Osteoblast (primary cell): ENCODE measurements at regions not wholly inside any gene's neighbourhood (a gene's known extent, or its start where the extent isn't known, plus 50 kb on each side); places are given as distances from the start of the nearest gene placed in this dataset.

ENCODE experiments used
- DNase-seq: peaks from one replicate; pipeline ENCODE4 v3.0.0; 2011; ENCODE audit warnings: low spot score, mixed read lengths; ENCODE audit not compliant: insufficient read length; ENCODE audit errors: missing footprints
- H2AFZ ChIP-seq: 2 replicates; pipeline ENCODE4 v1.6.0; 2011; ENCODE audit warnings: mild to moderate bottlenecking, low read length
- H3K27ac ChIP-seq: 2 replicates; pipeline ENCODE4 v1.5.1; 2011; ENCODE audit warnings: mild to moderate bottlenecking, low read depth, low read length, moderate library complexity
- H3K27me3 ChIP-seq: 2 replicates; pipeline ENCODE4 v1.6.0; 2012; ENCODE audit warnings: mild to moderate bottlenecking, control low read depth, inconsistent platforms, low read length, moderate library complexity; ENCODE audit not compliant: insufficient read depth
- H3K36me3 ChIP-seq: 2 replicates; pipeline ENCODE4 v1.5.1; 2011; ENCODE audit warnings: mild to moderate bottlenecking, low read length, control low read depth, moderate library complexity; ENCODE audit not compliant: insufficient read depth
- H3K4me1 ChIP-seq: 2 replicates; pipeline ENCODE4 v1.5.1; 2011; ENCODE audit warnings: mild to moderate bottlenecking, low read length, control low read depth, moderate library complexity; ENCODE audit not compliant: insufficient read depth
- H3K4me2 ChIP-seq: 2 replicates; pipeline ENCODE4 v1.6.0; 2011; ENCODE audit warnings: mild to moderate bottlenecking, low read length; ENCODE audit not compliant: insufficient read depth
- H3K4me3 ChIP-seq: fragments of 200-600 bp; sonication (generic); 3 replicates; pipeline ENCODE4 v1.5.1; 2012; ENCODE audit warnings: mild to moderate bottlenecking, low read length, inconsistent platforms; ENCODE audit not compliant: insufficient read depth
- H3K79me2 ChIP-seq: 2 replicates; pipeline ENCODE4 v1.6.0; 2012; ENCODE audit warnings: mild to moderate bottlenecking, low read length, control low read depth, inconsistent platforms; ENCODE audit not compliant: insufficient read depth
- H3K9me3 ChIP-seq: 2 replicates; pipeline ENCODE4 v1.5.1; 2011; ENCODE audit warnings: low read depth, low read length, control low read depth
- H4K20me1 ChIP-seq: 2 replicates; pipeline ENCODE4 v1.6.0; 2012; ENCODE audit warnings: mild to moderate bottlenecking, low read length, control low read depth; ENCODE audit not compliant: insufficient read depth
- CTCF ChIP-seq: IDR thresholded peaks from 2 replicates; pipeline ENCODE4 v1.5.1; 2011; ENCODE audit warnings: mild to moderate bottlenecking, low read depth, low read length, moderate library complexity; ENCODE audit errors: extremely low read depth

- DNase-seq: no peak
- no peaks in the 10 kb centered on the region for H3K9me3 ChIP-seq
- no peak overlapping the region for H3K27ac ChIP-seq
- no peaks in the 10 kb centered on the region for H3K4me1 ChIP-seq
- no peaks in the 10 kb centered on the region for H3K27me3 ChIP-seq
- no peaks in the 10 kb centered on the region for H4K20me1 ChIP-seq
- no peak overlapping the region for H2AFZ ChIP-seq
- TF ChIP-seq CTCF: no peak
- no peaks in the 10 kb centered on the region for H3K36me3 ChIP-seq
- H3K4me2 ChIP-seq: no peak overlapping the region
- H3K4me3 ChIP-seq: no peak overlapping the region
- H3K79me2 ChIP-seq: no peaks in the 10 kb centered on the region
Measured at GRCh38 chr2:41602341-41602740, 445.5 kb upstream of the PKDCC start.

- H3K79me2 ChIP-seq: no peaks in the 10 kb centered on the region
- H3K36me3 ChIP-seq: no peaks in the 10 kb centered on the region
- no peak overlapping the region for H2AFZ ChIP-seq
- no peaks in the 10 kb centered on the region for H3K9me3 ChIP-seq
- no peak for DNase-seq
- H3K27me3 ChIP-seq: no peaks in the 10 kb centered on the region
- no peak overlapping the region for H3K4me2 ChIP-seq
- no peak for TF ChIP-seq CTCF
- no peaks in the 10 kb centered on the region for H4K20me1 ChIP-seq
- no peak overlapping the region for H3K4me3 ChIP-seq
- peaks cover 4% of the 10 kb centered on the region for H3K4me1 ChIP-seq
- H3K27ac ChIP-seq: no peak overlapping the region
Measured at GRCh38 chr2:41605311-41605710, 442.5 kb upstream of the PKDCC start.

GRCh38 chr2:41605914-41606313 lies 441.9 kb upstream of the PKDCC start:
- no peak for TF ChIP-seq CTCF
- Histone ChIP-seq H3K4me3 (no peak overlapping the region), H4K20me1 (no peaks in the 10 kb centered on the region), H3K36me3 (no peaks in the 10 kb centered on the region), H3K27me3 (no peaks in the 10 kb centered on the region), H2AFZ (no peak overlapping the region), H3K27ac (no peak overlapping the region), H3K4me2 (no peak overlapping the region), H3K79me2 (no peaks in the 10 kb centered on the region), H3K9me3 (no peaks in the 10 kb centered on the region), H3K4me1 (peaks cover 4% of the 10 kb centered on the region)
- no peak for DNase-seq

GRCh38 chr2:41610501-41611190 lies 437.2 kb upstream of the PKDCC start:
- Histone ChIP-seq H3K4me1 (peaks cover 8% of the 10 kb centered on the region), H3K4me2 (peak overlapping the region; percentile 72), H3K9me3 (no peaks in the 10 kb centered on the region), H3K4me3 (peak overlapping the region; percentile 47), H3K27ac (peak overlapping the region; percentile 89), H4K20me1 (no peaks in the 10 kb centered on the region), H3K27me3 (no peaks in the 10 kb centered on the region), H3K36me3 (no peaks in the 10 kb centered on the region), H3K79me2 (no peaks in the 10 kb centered on the region), H2AFZ (peak overlapping the region; percentile 60)
- no peak for TF ChIP-seq CTCF
- DNase-seq: peak; percentile 47
